HCT116 (cell line): ENCODE measurements at regions not wholly inside any gene's neighbourhood (a gene's known extent, or its start where the extent isn't known, plus 50 kb on each side); places are given as distances from the start of the nearest gene placed in this dataset.

Experiments
- ATAC-seq: fragments of 200-7000 bp; cut with Tn5 transposase; 2 replicates; pipeline ENCODE4 v1.9.1; 2020; ENCODE audit warnings: mild to moderate bottlenecking, moderate library complexity
- BruUV-seq: library from RNA; stranded (reverse); fragments of 400-500 nt; replicated peaks from 2 replicates; lab custom pipeline; 2021; lab: Mats Ljungman, UMichigan
- CTCF ChIA-PET: fragments of 300-600 bp; sonication (Branson Sonifier 250); formaldehyde crosslinking; loops from one replicate; lab custom pipeline; 2021; ENCODE audit warnings: antibody characterized with exemption; lab: Charles Lee
- POLR2A ChIA-PET: fragments of 300-600, 350-600 bp; sonication (Branson Sonifier 250); formaldehyde crosslinking; loops from one replicate; lab custom pipeline; 2021; ENCODE audit warnings: antibody characterized with exemption; lab: Charles Lee
- RAD21 ChIA-PET, 2 experiments: fragments of 300-600 bp; sonication (Branson Sonifier 250); formaldehyde crosslinking; loops; one replicate each; lab custom pipeline; 2023; ENCODE audit warnings: low total read pairs in 2 of 2; ENCODE audit not compliant: uncharacterized antibody in 2 of 2, unreplicated experiment in 2 of 2, low non-redundant PET in 1 of 2; lab: Charles Lee
- DNase-seq: peaks from one replicate; pipeline ENCODE4 v3.0.0-alpha.2; 2010; ENCODE audit warnings: low read depth, low spot score
- H2AFZ ChIP-seq: fragments of 200-600 bp; shearing (Covaris generic), sonication (generic); 2 replicates; pipeline ENCODE4 v1.6.1; 2017; ENCODE audit warnings: low read depth, mixed run types, mixed read lengths, antibody characterized with exemption, low read length; ENCODE audit not compliant: poor library complexity, severe bottlenecking
- H3K27ac ChIP-seq: 2 replicates; pipeline ENCODE4 v1.5.1; 2012; ENCODE audit warnings: low read depth, low read length
- H3K27me3 ChIP-seq: fragments of 200-600 bp; sonication (generic); 2 replicates; pipeline ENCODE4 v1.6.1; 2016; ENCODE audit warnings: mixed run types, low read length, mixed read lengths; ENCODE audit not compliant: insufficient read depth
- H3K36me3 ChIP-seq, 2 experiments: fragments of 200-500 bp in 1 of 2; fragments of 200-600 bp in 1 of 2; sonication (Bioruptor generic) in 1 of 2; sonication (generic) in 1 of 2; 2 replicates each; pipeline versions ENCODE4 v1.5.1 to v1.6.1; 2014 to 2016; ENCODE audit warnings: low read length in 2 of 2, inconsistent platforms in 1 of 2, mixed read lengths in 1 of 2, mixed run types in 1 of 2; ENCODE audit not compliant: insufficient read depth in 2 of 2, control insufficient read depth in 1 of 2
- H3K4me1 ChIP-seq, 2 experiments: fragments of 200-600 bp in 1 of 2; sonication (generic) in 1 of 2; 2 replicates each; pipeline versions ENCODE4 v1.5.1 to v1.6.1; 2012 to 2017; ENCODE audit warnings: low read length in 2 of 2, inconsistent platforms in 1 of 2, mild to moderate bottlenecking in 1 of 2, mixed read lengths in 1 of 2, mixed run types in 1 of 2, moderate library complexity in 1 of 2; ENCODE audit not compliant: insufficient read depth in 2 of 2, control insufficient read depth in 1 of 2
- H3K4me2 ChIP-seq: fragments of 200-600 bp; sonication (generic); 2 replicates; pipeline ENCODE4 v1.6.1; 2017; ENCODE audit warnings: mixed run types, low read length, mixed read lengths
- H3K4me3 ChIP-seq, 2 experiments: fragments of 200-600 bp in 1 of 2; sonication (generic) in 1 of 2; replicated peaks in 1 of 2; 2 replicates each; pipeline ENCODE4 v1.5.1; 2011 to 2016; ENCODE audit warnings: low read length in 2 of 2, control low read depth in 1 of 2, low read depth in 1 of 2, mild to moderate bottlenecking in 1 of 2, mixed read lengths in 1 of 2, mixed run types in 1 of 2
- H3K79me2 ChIP-seq: fragments of 200-600 bp; sonication (generic); 2 replicates; pipeline ENCODE4 v1.6.1; 2017; ENCODE audit warnings: mild to moderate bottlenecking, mixed run types, low read length, moderate library complexity, mixed read lengths; ENCODE audit not compliant: insufficient read depth
- H3K9ac ChIP-seq: fragments of 200-600 bp; sonication (generic); 2 replicates; pipeline ENCODE4 v1.6.1; 2016; ENCODE audit warnings: low read length, mixed read lengths
- H3K9me2 ChIP-seq: fragments of 200-600 bp; sonication (generic), shearing (Covaris generic); 2 replicates; pipeline ENCODE4 v1.6.1; 2017; ENCODE audit warnings: mixed run types, mild to moderate bottlenecking, moderate library complexity; ENCODE audit not compliant: insufficient read depth
- H3K9me3 ChIP-seq, 2 experiments: fragments of 200-500 bp in 1 of 2; fragments of 200-600 bp in 1 of 2; sonication (Bioruptor generic) in 1 of 2; sonication (generic) in 1 of 2; 2 replicates each; pipeline ENCODE4 v1.6.1; 2014 to 2017; ENCODE audit warnings: low read length in 2 of 2, mixed read lengths in 2 of 2, inconsistent platforms in 1 of 2, low read depth in 1 of 2, mild to moderate bottlenecking in 1 of 2, mixed run types in 1 of 2, moderate library complexity in 1 of 2; ENCODE audit not compliant: control insufficient read depth in 1 of 2, insufficient read depth in 1 of 2
- H4K20me1 ChIP-seq: fragments of 200-600 bp; sonication (generic), shearing (Covaris generic); 2 replicates; pipeline ENCODE4 v1.6.1; 2017; ENCODE audit warnings: mixed run types, mild to moderate bottlenecking, moderate library complexity; ENCODE audit not compliant: insufficient read depth
- ATF3 ChIP-seq: IDR thresholded peaks from 2 replicates; pipeline ENCODE4 v1.6.1; 2012
- CTCF ChIP-seq, 3 experiments: fragments of 200-600 bp in 1 of 3; sonication (generic) in 1 of 3; IDR thresholded peaks in 2 of 3; conservative IDR thresholded peaks in 1 of 3; 2 replicates each; pipeline ENCODE4 v1.5.1; 2012 to 2017; ENCODE audit warnings: low read depth in 2 of 3, low read length in 2 of 3, antibody characterized with exemption in 1 of 3, borderline replicate concordance in 1 of 3, control low read depth in 1 of 3, mild to moderate bottlenecking in 1 of 3, mixed read lengths in 1 of 3, mixed run types in 1 of 3, moderate library complexity in 1 of 3; ENCODE audit not compliant: insufficient read depth in 1 of 3
- EGR1 ChIP-seq: IDR thresholded peaks from 2 replicates; pipeline ENCODE4 v1.6.1; 2012; ENCODE audit warnings: low read depth
- EZH2phosphoT487 ChIP-seq: fragments of 200-600 bp; IDR thresholded peaks from 2 replicates; pipeline ENCODE4 v1.6.1; 2018; ENCODE audit warnings: antibody characterized with exemption, borderline replicate concordance
- FOSL1 ChIP-seq: IDR thresholded peaks from 2 replicates; pipeline ENCODE4 v1.6.1; 2012; ENCODE audit warnings: low read depth
- JUND ChIP-seq: IDR thresholded peaks from 2 replicates; pipeline ENCODE4 v1.6.1; 2012
- POLR2A ChIP-seq: IDR thresholded peaks from 2 replicates; pipeline ENCODE4 v1.7.0; 2011; ENCODE audit warnings: borderline replicate concordance; ENCODE audit not compliant: insufficient read depth, insufficient read length; ENCODE audit errors: extremely low read depth
- POLR2AphosphoS5 ChIP-seq: IDR thresholded peaks from 2 replicates; pipeline ENCODE4 v1.6.1; 2011; ENCODE audit warnings: mild to moderate bottlenecking, low read depth, low read length, moderate library complexity
- SIN3A ChIP-seq: IDR thresholded peaks from 2 replicates; pipeline ENCODE4 v1.6.1; 2012; ENCODE audit warnings: low read depth
- YY1 ChIP-seq: IDR thresholded peaks from 2 replicates; pipeline ENCODE4 v1.6.1; 2011; ENCODE audit warnings: low read length, low read depth, moderate library complexity, mild to moderate bottlenecking; ENCODE audit not compliant: insufficient replicate concordance; ENCODE audit errors: extremely low read depth
- ZFX ChIP-seq: fragments of 450-650 bp; IDR thresholded peaks from 2 replicates; pipeline ENCODE4 v1.6.1; 2017
- ZNF274 ChIP-seq: fragments of 200-500 bp; sonication (Bioruptor generic); IDR thresholded peaks from 2 replicates; pipeline ENCODE4 v1.6.1; 2014; ENCODE audit warnings: mild to moderate bottlenecking, low read depth, low read length, inconsistent platforms
- intact Hi-C: fragments of 100-400 bp; cut with micrococcal nuclease; formaldehyde crosslinking; loops from 2 replicates; pipeline ENCODE4 v1.10.0; 2022
- TF ChIP-seq, protein P1 (sequence below): IDR thresholded peaks from 2 replicates; pipeline ENCODE4 v1.6.1; 2011; ENCODE audit warnings: mild to moderate bottlenecking, low read length, moderate library complexity; ENCODE audit not compliant: insufficient replicate concordance; ENCODE audit errors: extremely low read depth
- TF ChIP-seq, protein P2 (sequence below): IDR thresholded peaks from 2 replicates; pipeline ENCODE4 v1.6.1; 2012

GRCh38 chr9:105141976-105142250, 102.5 kb upstream of the SLC44A1 start:
- Histone ChIP-seq H3K4me1 (0 out of 4 replicates have a peak, but pooled peaks cover 0 to 2% of the 10 kb centered on the region in 2 experiments), H4K20me1 (no peaks in the 10 kb centered on the region), H3K4me2 (no peak overlapping the region), H3K9ac (no peak overlapping the region), H3K36me3 (no peaks in the 10 kb centered on the region), H3K27ac (no peak overlapping the region), H3K79me2 (no peaks in the 10 kb centered on the region), H2AFZ (no peak overlapping the region), H3K9me2 (no peaks in the 10 kb centered on the region), H3K9me3 (no peaks in the 10 kb centered on the region), H3K4me3 (no peak overlapping the region), H3K27me3 (no peaks in the 10 kb centered on the region)
- ChIA-PET POLR2A (no interaction called here), CTCF (no interaction called here), RAD21 (no interaction called here)
- TF ChIP-seq POLR2A: no peak
- TF ChIP-seq EGR1: no peak
- no peak for TF ChIP-seq YY1
- no peak for TF ChIP-seq ZFX
- no peak for TF ChIP-seq POLR2AphosphoS5
- no peak for TF ChIP-seq FOSL1
- TF ChIP-seq SIN3A: no peak
- no peak for TF ChIP-seq ATF3
- TF ChIP-seq CTCF (IDR thresholded peaks at IDR 0.05 in 2 of 3, conservative IDR thresholded peaks at IDR 0.05 in 1 of 3; ENCODE audit: borderline replicate concordance in 1 of 3, insufficient read depth in 1 of 3, low read depth in 2 of 3, low read length in 2 of 3): no peak
- TF ChIP-seq JUND: no peak
- TF ChIP-seq, protein P1, sequence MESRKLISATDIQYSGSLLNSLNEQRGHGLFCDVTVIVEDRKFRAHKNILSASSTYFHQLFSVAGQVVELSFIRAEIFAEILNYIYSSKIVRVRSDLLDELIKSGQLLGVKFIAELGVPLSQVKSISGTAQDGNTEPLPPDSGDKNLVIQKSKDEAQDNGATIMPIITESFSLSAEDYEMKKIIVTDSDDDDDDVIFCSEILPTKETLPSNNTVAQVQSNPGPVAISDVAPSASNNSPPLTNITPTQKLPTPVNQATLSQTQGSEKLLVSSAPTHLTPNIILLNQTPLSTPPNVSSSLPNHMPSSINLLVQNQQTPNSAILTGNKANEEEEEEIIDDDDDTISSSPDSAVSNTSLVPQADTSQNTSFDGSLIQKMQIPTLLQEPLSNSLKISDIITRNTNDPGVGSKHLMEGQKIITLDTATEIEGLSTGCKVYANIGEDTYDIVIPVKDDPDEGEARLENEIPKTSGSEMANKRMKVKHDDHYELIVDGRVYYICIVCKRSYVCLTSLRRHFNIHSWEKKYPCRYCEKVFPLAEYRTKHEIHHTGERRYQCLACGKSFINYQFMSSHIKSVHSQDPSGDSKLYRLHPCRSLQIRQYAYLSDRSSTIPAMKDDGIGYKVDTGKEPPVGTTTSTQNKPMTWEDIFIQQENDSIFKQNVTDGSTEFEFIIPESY: no peak
- no peak for TF ChIP-seq EZH2phosphoT487
- TF ChIP-seq, protein P2, sequence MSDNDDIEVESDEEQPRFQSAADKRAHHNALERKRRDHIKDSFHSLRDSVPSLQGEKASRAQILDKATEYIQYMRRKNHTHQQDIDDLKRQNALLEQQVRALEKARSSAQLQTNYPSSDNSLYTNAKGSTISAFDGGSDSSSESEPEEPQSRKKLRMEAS: no peak
- no peak for TF ChIP-seq ZNF274
- DNase-seq (no peak), ATAC-seq (no peak)
- intact Hi-C loops: no loop called here
- BruUV-seq: no TSS peak
